Right renal pelvis (tissue), 4 donors: ENCODE measurements at regions not wholly inside any gene's neighbourhood (a gene's known extent, or its start where the extent isn't known, plus 50 kb on each side); places are given as distances from the start of the nearest gene placed in this dataset.

Experiments used
- DNase-seq, 4 donors: peaks; one replicate each; pipeline ENCODE4 v3.0.0-alpha.2; 2013; ENCODE audit warnings: low read depth in 4 of 4, low spot score in 3 of 4, missing footprints in 1 of 4

DNA sequence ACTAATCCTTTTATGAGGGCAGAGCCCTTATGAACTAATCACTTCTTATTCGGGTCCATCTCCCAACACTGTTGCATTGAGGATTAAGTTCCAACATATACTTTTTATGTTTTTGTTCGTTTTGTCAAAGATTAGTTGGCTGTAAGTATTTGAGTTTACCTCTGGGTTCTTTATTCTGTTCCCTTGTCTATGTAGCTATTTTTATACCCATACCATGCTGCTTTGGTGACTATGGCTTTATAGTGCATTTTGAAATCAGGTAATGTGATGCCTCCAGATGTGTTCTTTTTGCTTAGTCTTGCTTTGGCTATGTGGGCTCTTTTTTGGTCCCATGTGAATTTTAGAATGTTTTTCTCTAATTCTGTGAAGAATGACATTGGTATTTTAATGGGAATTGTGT is 166.4 kb upstream of the KCNMB2 start:
- no peak for DNase-seq

DNA sequence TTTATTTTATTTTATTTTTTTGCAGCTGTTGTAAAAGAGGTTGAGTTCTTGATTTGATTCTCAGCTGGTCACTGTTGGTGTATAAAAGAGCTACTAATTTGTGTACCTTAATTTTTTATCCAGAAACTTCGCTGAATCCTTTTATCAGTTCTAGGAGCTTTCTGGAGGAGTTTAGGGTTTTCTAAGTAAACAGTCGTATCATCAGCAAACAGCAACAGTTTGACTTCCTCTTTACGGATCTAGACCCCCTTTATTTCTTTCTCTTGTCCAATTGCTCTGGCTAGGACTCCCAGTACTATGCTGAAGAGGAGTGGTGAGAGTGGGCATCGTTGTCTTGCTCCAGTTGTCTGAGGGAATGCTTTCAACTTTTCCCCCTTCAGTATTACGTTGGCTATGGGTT is 165.8 kb upstream of the KCNMB2 start:
- DNase-seq: no peak

DNA sequence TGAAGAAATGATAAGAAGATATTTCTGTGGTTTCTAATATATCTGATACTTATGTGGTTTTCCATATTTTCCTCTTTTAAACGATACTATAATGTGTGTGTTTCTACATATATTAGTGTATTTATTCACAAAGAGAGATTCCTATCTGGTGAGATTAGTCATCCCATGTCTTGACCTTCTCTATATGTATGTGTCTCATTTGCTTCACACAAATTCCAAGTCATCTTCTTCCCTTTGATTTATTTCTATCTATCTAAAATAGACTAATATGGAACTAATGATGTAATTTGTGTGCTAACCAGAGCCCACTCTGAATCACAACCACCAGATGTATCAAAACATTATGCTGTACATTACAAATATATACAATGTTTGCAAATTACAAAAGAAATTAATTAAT is 154.7 kb upstream of the KCNMB2 start:
- no peak for DNase-seq

DNA sequence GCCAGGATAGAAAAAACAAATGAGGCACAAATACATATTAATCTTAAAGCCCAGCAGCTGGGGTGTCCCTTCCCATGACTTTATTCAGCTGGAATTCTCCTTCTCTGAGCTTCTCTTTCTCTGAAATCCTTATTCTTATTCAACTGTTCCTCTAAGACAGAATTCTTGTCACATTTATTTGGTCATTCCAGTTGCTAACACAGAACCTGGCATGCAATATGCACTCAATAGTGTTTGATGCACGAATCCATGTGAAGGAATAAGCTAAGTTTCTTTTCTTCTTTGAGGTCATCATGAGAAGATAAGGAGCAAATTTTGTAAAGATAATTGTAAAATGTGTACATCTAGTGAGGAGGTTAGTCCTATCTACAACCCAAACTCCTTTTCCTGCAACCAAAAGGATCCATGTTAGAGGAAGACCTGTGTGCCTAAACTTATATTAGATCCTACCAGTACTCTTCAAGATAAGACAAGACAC is 154.2 kb upstream of the KCNMB2 start:
- DNase-seq: no peak

DNA sequence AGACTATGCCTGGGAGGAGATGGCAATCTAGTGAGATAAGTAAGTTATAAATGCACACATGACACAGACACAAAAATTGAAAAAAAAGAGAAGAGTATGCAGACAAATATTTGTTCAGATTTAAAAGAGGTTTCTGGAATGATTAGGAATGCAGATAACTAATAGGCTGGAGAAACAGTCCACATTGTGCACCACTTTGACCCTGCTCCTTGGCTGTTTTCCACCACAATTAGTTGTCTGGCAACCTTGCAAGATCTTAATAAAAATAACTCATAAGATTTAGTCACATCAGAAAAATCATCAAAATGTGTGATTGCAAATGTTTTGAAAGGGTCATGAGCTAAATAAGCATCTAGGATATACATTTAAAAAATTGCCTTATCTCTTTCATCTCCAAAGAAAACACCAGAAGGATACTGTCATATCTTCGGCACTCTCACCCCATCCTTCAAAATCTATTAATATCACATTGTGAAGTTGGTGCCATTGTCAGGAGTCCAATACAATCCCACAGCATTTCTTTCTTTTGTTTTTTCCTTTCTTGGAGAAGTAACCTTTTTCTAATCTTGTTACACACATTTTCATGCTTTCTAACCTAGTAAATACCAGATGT is 153.7 kb upstream of the KCNMB2 start:
- DNase-seq: no peak

DNA sequence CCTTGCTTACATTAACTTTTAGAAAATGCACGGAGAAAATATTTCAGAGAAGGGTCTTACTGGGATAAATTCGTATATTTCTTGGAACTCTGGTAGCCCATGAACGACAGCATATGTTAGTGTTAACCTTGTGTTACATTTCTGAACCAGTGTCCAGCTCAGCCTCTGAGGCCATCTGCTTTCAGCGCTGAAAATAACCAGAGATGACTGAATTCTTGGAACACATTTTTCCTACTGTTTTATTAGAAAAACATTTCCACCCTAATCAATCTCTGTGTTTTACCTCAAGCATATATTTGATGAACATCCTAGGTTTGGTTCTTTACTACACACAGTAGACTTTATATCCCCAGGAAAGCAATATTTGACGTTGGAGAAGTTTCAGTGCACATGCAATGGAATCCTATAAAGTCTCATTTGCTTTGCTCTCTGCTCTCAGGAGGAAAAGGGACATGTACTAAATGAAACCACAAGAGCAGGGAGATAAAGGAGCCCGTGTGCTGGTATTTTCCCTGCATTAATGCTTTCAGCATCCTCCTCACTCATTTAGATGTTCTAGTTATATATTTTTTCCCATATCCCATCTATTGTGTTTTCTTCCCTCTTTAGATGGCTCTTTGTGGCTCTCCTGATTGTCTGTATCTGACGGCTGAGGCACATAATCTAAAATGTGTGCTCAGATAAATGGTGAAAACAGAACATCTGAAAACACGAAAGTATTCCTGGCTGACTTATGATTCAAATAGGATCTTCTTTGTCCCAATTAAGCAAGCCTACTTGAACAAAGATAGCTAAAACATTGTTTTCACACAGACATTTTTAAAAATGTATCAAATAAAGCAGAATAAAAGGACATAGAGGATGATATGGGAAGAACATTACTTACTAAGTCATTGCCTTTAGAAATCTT is 151.7 kb upstream of the KCNMB2 start:
- no peak for DNase-seq

DNA sequence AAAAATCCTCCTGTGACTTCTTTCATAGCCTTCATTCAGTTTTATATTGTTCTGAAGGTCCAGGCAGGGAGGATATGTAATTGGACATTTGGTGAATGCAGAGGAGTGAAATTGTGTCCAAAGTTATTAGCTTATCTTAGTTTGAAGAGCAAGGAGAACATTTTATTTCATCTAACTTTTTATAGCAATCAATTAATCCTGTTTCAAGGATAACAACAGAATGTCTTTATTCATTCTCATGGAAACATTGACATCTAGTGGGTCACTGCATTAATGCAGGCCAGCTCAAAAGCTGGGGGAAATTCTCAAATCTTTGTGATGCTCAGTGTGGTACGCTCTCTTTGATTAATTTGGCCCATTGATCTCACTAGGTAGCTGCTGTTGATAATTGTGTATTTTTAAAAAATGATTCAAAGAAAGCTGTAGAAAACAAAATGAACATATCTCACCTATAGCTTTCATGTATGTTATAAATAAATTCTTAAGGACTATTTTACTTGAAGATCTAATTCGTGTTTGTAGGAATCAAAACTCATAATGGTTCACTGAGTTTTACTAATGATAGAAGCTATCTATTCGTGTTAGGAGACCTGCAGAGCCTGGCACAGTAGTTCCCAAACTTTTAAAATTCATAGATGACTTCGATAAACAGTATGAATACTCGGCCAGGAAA is 150.8 kb upstream of the KCNMB2 start:
- peak in 3 of 4 donors; percentile 44 to 56 (median 45) for DNase-seq

DNA sequence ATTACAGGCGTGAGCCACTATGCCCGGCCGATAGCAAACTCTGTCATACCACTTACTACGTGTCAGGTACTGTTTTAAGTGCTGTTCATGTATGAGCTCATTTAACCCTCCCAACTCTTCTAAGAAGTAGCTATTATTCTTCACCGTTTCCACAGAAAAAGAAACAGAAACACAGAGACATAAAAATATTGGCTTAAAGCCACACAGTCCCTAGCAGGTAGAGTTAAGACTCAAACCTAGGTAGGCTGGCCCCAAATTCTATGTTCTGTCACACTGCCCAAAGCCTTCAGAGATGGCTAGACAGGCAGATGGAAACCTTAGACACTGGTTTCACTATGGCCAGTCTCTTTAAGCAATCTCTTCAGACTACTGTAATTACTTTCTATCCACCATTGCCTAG is 149.8 kb upstream of the KCNMB2 start:
- DNase-seq: no peak

DNA sequence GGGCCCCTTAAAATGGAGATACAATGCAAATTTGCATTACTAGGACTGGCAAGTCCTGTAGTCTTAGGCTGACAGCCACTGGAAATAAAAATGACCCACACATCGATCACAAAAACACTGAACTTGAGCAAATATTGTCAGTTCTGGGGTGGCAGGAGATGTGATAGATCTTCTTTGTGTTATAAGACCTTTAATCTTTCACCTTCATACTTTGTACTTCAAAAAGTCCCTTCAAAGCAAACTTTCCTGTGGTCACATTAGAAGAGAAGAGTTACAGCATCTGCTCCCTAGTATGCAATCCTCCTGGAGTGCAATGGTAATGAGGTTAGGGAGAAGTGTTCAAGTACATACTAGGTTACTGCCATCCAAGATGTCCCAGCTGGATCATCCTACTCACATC is 149.4 kb upstream of the KCNMB2 start:
- DNase-seq: no peak

DNA sequence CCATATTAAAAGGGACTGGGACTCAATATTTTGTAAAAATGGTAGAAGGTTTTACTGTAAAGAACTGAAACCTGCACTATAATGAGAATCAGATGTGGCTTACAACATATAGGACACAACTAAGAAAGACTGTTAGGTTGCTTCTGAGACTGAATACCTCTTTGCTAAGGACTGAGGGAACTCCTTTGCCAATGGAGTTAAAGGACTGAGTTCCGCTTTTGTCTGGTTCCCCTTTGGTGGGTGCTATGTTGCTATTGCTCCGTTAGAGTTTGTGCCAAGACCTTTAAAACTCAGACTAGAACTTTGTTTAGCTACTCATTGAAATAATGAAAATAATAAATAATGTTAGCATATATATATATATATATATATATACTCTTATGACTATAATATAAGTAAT is 147.8 kb upstream of the KCNMB2 start:
- no peak for DNase-seq

DNA sequence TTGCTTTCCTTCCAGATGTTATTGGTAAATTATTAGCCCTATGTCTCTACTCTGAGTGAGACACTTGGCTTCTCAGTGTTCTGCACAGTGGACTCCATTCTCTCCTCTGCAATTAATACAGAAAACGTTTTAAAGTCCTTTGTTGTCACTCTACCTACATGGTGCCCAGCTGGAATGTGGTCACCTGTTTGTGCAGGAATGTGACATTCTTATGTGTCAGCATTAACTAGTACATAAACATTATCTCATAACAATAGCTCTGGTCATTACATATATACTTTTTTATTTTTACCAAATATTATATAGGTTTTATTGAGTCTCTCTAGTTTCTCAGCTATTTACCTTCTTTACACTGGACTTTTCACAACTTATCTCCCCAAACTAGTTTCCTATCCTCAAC is 147.0 kb upstream of the KCNMB2 start:
- no peak for DNase-seq

DNA sequence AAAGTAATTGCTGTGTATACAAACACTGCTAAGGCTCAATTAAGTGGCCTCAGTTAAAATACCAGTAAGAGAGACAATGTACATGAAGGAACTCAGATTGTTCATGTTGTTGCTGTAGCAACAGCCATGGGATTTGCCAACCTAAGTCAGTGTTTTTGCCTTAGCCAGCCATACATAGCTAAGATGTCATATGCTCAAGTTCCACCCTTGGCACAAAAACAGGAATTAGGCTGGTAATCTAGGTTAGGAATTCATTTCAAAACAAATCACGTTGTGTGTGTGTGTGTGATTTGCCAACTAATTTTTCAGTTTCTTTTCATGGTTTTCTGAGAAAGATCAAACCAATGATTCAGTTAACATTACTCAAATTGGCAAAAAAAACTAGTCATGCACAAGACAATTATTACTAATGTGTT is 143.7 kb upstream of the KCNMB2 start:
- DNase-seq: no peak

DNA sequence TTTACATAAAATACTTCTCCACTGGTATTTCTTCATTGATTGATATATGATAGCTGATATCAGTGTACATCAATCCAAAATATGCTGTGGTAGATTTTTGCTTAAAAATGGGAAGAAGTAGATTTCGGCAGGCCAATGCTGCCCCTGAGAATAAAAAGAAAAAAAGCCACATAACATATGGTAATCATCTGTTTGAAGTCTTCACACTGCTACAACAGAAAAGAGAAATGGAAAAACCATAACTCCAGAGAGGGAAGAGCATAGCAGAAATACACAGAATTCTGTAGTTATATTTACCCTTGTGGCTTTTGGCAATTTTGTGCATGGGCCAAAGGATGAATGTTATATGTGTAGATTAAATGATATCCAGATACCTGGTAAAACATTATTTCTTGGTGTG is 143.1 kb upstream of the KCNMB2 start:
- no peak for DNase-seq

DNA sequence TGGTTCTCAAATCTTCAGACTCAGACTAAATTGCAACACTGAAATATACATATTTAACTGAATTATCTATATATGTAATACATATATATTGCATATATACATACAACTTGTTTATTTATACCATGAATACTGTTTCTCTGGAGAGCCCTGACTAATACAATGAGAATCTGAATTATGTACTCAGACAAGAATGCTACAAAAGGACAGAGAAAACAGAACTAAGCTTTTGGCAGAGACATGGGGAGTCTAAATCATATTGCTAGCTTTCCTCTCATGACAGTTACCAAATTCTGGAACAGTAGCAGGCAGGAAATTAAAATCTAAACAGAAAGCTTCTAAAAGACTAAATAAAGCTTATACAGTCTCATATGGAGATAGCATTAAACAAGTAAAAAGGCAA is 142.4 kb upstream of the KCNMB2 start:
- no peak for DNase-seq

DNA sequence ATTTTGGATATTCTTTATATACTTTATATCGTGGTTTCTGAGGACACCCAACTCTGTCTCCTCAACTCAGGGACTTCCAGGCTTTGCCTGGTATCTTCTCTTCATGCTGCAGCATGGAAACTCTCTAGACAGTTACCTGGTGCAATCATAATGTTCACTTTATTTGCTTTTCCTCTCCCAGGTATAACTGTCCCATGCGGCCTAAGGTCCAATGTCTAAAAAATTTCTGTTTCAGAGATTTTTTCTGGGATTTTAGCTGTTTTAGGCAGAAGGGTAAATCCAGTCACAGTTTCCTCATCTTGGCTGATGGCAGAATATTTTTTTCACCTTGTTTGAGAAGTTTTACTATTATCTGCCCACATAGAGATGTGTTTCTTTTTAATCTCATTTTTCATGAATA is 139.9 kb upstream of the KCNMB2 start:
- DNase-seq: no peak

DNA sequence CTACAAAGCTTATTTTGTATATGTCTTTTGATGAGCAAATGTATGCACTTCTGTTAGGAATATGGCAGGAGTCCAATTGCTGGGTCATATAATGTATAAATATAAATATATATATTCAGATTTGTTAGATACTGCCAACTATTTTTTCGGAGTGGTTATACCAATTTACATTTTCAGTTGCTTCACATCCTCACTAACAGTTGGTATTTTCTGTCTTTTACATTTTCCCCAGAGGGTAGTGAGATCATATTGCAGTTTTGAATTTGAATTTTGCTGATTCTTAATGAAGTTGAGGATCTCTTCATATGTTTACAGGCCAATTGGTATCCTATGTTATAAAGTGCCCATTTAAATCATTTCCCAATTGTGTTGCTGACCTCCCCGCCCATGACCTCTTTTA is 139.0 kb upstream of the KCNMB2 start:
- DNase-seq: no peak

DNA sequence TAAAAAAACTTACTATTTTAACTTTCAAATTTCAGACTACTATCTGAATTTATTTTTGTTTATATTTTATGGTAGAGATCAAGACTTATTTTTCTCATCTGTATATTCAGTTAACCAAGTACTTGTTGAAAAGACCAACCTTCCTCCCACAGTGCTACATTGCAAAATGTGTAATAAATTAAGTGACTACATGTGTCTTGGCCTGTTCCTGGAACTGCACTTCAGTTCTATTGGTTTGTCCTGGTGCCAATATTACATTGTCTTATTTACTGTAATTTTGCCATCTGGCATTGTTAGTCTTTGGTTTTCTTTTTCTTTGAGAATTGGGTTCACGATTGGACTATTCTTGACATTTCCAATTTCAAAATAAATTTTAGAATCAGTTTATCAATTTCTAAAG is 138.4 kb upstream of the KCNMB2 start:
- no peak for DNase-seq

DNA sequence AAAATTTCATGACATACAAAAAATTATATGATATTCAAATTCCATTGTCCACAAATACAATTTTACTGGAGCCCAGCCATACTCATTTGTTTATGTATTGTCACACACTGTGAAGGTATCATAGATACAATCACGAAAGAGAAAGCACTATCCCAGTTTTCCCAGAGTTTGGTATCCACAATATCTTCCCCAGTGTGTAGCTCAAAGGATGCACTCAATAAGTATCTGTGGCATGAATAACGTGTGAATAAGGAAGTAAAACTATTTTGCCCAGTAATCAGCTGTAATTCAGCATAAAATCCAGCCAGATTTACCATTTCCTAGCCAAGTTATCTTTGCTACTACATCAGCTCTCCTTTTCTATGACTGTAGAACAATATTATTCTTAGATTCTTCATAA is 131.3 kb upstream of the KCNMB2 start:
- no peak for DNase-seq

DNA sequence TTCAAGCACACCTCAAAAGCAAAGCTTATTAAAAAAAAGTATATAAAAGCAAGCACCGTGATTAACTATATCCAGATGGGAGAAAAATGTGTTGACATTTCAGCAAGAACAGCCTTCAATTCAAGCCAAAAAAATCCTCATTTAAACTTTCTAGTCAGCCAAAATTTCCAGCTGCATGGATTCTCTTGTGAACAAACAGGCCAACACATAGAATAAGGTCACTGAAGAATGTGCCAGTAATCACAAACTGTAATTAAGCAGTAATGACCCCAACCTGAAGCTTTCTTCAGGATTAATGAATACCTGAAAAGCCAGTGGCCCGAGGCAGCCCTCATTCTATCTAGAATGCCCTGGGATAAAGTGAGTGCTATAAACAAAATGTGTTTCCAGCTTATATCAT is 130.7 kb upstream of the KCNMB2 start:
- DNase-seq: peak in 3 of 4 donors; percentile 50 to 64 (median 51)

DNA sequence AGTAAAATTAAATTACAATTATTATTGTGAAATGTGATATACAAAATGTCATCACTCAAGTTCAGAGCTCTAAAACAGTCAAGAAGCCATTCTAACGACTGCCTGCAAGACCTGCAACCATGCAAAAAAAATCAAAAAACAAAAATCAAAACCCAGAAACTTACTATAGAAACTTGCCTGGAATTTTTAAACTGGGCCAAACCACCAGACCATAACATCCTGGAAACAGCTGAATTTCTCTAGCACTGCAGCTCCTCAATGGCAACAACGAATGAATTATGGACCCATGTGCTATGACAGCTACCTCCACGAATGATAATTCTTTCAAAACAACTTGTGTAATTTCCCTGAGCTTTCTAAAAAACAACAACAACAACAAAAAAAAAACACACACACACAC is 130.0 kb upstream of the KCNMB2 start:
- DNase-seq: no peak

DNA sequence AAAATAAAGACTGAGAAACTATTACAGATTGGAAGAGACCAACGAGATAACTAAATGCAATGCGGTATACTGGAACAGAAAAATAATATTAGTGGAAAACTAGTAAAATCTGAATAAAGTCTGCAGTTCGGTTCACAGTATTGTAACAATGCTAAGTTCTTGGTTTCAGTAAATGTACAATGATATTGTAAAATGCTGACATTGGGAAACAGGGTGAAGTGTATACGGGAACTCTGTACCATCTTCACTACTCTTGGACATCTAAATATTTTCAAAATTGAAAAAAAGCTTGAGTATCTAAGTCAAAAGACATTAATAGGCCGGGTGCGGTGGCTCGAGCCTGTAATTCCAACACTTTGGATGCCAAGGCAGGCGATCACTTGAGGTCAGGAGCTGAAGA is 120.9 kb upstream of the KCNMB2 start:
- DNase-seq: no peak

DNA sequence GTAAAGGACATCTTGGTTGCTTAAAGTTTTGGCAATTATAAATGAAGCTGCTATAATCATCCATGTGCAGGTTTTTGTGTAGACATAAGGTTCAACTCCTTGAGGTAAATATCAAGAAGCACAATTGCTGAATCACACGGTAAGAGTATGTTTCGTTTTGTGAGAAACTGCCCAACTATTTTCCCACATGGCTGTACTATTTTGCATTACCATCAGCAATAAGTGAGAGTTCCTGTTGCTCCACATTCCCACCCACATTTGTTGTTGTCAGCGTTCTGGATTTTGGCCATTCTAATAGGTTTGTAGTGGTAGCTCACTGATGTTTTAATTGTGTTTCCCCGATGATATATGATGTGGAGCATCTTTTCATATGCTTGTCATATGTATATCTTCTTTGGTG is 118.5 kb upstream of the KCNMB2 start:
- DNase-seq: no peak
